Activated CD8-positive, alpha-beta memory T cell treated with anti-CD3 and anti-CD28 coated beads, Interleukin-2, amount 10 ng/mL, durations not matched to agents 7 days and 5 days (primary cell): ENCODE measurements at regions not wholly inside any gene's neighbourhood (a gene's known extent, or its start where the extent isn't known, plus 50 kb on each side); places are given as distances from the start of the nearest gene placed in this dataset.
"Not testable (repeated sequence)": the region's sequence is repeated elsewhere in the genome, so short reads cannot be mapped to it uniquely, and the experiment has no call there.

Experiments
- ATAC-seq: fragments of 150-1000 bp; cut with Tn5 transposase; one replicate; pipeline ENCODE4 v1.10.0; 2021; ENCODE audit warnings: moderate library complexity
- CTCF ChIA-PET: fragments of 350-600 bp; sonication (Branson Sonifier 250); formaldehyde crosslinking; loops from one replicate; lab custom pipeline; 2021; ENCODE audit warnings: antibody characterized with exemption; lab: Charles Lee
- DNase-seq: peaks from one replicate; pipeline ENCODE4 v3.0.0-alpha.2; 2020
- H3K27ac Mint-ChIP-seq: one replicate; pipeline ENCODE4 v1.8.0; 2021; ENCODE audit warnings: mild to moderate bottlenecking, mixed read lengths
- H3K27me3 Mint-ChIP-seq: one replicate; pipeline ENCODE4 v1.8.0; 2021; ENCODE audit warnings: mixed read lengths
- H3K36me3 Mint-ChIP-seq: one replicate; pipeline ENCODE4 v1.8.0; 2021; ENCODE audit warnings: mild to moderate bottlenecking, mixed read lengths
- H3K4me1 Mint-ChIP-seq: one replicate; pipeline ENCODE4 v1.8.0; 2021; ENCODE audit warnings: mixed read lengths
- H3K4me3 Mint-ChIP-seq: one replicate; pipeline ENCODE4 v1.8.0; 2021; ENCODE audit warnings: mild to moderate bottlenecking, moderate library complexity, mixed read lengths
- H3K9me3 Mint-ChIP-seq: one replicate; pipeline ENCODE4 v1.8.0; 2022; ENCODE audit warnings: low read depth, mixed read lengths

DNA sequence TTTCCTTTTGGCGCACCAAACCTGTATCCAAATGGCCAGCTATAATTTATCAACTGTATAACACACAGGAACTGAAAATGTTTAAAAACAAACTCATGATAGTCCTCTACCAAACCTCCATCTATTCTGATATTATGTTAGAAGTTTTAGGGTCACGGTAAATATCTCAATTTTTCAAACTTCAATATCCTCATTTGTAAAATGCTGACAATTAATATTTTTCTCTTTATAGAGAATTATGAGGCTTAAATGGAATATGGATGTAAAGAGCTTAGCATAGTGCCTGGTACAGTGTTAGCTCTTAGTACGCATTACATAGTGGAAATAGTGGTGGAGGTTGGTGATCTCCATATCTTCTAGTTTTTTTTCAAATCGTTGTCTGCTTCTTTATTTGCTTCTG, 917.6 kb downstream of the TLE4 start:
- H3K36me3 Mint-ChIP-seq = no peaks in the 10 kb centered on the region
- DNase-seq (no peak), ATAC-seq (no peak)
- peaks cover 3% of the 10 kb centered on the region for H3K9me3 Mint-ChIP-seq
- no peaks in the 10 kb centered on the region for H3K27me3 Mint-ChIP-seq
- CTCF ChIA-PET = no interaction called here
- H3K4me3 Mint-ChIP-seq = no peak overlapping the region
- no peak overlapping the region for H3K27ac Mint-ChIP-seq
- no peaks in the 10 kb centered on the region for H3K4me1 Mint-ChIP-seq

DNA sequence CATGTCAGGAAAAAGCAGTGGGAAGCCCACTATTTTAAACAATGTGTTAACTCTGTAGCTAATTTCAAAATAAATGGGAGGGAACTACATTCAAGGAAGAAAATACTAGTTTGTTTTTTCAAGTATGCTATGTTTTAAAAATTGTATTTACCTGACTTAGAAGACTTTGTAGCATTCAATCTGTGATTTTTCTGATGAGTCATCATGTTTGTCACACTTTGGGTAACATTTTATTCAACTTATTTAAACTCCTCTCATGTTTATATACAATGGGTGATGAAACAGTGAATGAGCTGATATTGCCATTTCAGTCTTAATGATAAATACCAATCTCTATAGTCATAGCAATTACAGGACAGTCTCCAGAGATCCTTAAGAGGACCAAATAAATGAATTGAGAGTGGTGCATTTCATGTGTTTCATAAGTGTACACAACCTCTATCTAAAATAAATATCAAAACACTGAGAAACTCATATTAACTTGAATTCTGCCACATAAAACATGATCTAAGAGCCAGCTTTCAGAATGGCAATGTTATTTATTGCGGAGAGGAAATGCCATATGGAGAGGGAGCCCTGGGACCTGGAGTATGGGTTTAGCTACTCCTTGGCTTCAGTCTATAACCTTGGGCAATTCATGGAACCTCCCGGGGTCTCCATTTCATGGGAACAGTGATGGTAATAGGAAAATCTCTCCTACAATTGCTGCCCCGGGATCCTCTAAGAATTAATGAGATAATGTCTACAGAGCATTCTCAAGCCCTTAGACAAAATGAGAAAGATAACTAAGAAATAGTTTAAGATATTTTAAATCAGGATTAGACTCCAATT, 913.9 kb downstream of the TLE4 start:
- no peak overlapping the region for H3K27ac Mint-ChIP-seq
- CTCF ChIA-PET = no interaction called here
- H3K4me1 Mint-ChIP-seq = no peaks in the 10 kb centered on the region
- H3K9me3 Mint-ChIP-seq = peaks cover 6% of the 10 kb centered on the region
- DNase-seq (no peak), ATAC-seq (no peak)
- no peak overlapping the region for H3K4me3 Mint-ChIP-seq
- H3K27me3 Mint-ChIP-seq = no peaks in the 10 kb centered on the region
- no peaks in the 10 kb centered on the region for H3K36me3 Mint-ChIP-seq

DNA sequence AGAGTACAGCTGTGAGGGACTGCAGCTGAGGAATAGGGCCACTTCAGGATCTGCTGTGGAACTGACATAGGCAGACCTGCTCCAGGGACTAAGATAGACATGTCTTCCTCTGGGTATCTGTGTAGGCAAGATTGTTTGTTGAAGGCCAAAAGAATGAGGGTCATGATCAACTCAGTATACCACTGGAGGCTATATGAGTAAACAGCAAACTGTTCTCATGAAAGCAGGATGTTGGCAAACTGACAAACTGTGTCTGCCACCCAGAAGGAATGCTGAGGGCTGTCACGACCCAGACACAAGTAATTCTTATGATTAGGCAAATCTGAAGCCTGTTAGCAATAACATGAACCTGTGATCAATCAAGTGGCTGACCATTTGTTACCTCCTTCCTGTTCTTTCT, 910.5 kb downstream of the TLE4 start:
- H3K4me1 Mint-ChIP-seq, H3K9me3 Mint-ChIP-seq, H3K27ac Mint-ChIP-seq, ATAC-seq, H3K4me3 Mint-ChIP-seq, DNase-seq, H3K27me3 Mint-ChIP-seq, H3K36me3 Mint-ChIP-seq, CTCF ChIA-PET: not testable (repeated sequence)

DNA sequence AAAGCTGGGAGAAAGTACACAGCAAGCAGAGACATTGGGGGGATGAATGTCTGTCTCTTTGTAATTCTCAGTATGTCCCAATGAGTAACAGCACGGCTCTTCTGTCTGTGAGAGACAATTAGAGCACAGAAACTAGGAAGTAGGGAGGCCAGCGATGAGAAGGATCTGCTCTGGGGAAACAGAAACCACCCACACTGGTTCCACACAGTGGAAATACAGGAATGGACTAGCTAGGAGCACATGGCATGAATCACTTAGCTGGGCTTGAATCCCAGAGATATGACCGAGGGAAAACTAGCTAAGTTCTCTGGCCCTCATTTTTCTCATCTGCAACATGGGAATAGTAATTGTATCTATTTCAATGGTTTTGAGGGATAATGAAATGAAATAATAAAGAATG, 895.9 kb downstream of the TLE4 start:
- Mint-ChIP-seq H3K27ac (no peak overlapping the region), H3K36me3 (no peaks in the 10 kb centered on the region), H3K27me3 (no peaks in the 10 kb centered on the region), H3K4me1 (no peaks in the 10 kb centered on the region), H3K9me3 (peaks cover 2% of the 10 kb centered on the region), H3K4me3 (no peak overlapping the region)
- CTCF ChIA-PET = no interaction called here
- DNase-seq (no peak), ATAC-seq (no peak)

DNA sequence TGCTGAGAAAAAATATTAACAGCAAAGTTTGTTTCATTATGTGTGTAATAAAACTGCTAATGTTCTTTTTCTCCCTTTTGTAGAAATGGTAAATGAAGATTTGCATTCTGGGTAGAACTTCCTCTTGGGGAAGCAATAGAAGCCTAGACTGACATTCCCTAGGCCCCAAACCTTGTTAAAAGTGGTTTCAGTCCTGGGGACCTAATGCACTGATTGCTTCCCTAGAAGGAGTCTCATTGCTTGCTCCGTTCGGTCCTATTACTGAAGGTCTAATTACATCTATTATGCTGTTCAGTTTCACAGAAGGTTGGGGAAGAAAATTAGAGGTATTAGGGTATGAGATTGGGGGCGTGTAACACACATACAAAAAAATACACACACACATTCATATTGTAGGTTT, 893.8 kb downstream of the TLE4 start:
- no peaks in the 10 kb centered on the region for H3K27me3 Mint-ChIP-seq
- H3K9me3 Mint-ChIP-seq = no peaks in the 10 kb centered on the region
- no peaks in the 10 kb centered on the region for H3K36me3 Mint-ChIP-seq
- no peak overlapping the region for H3K4me3 Mint-ChIP-seq
- no peaks in the 10 kb centered on the region for H3K4me1 Mint-ChIP-seq
- ATAC-seq (no peak), DNase-seq (no peak)
- CTCF ChIA-PET = no interaction called here
- H3K27ac Mint-ChIP-seq = no peak overlapping the region

DNA sequence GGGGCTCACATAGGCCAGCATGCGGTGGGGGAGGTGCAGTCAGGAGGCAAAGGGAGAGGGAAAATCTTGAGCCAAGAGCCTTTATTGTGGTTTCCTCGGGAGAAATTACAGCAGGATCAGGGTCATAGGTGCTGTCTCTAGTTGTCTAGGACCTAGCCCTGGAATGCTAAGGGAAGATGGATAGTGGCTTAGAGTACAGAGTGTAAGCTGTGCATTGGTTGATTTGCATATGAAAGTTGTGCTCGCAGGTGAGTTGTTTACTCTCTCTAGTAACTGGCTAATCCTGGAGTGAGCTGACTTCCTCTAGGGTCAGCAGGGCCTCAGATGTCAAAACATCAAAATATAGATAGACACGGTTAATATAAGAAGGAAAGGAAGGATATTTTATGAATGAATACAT, 877.7 kb downstream of the TLE4 start:
- Mint-ChIP-seq H3K27ac (no peak overlapping the region), H3K9me3 (peaks cover 10% of the 10 kb centered on the region), H3K36me3 (no peaks in the 10 kb centered on the region), H3K4me3 (no peak overlapping the region), H3K4me1 (no peaks in the 10 kb centered on the region), H3K27me3 (no peaks in the 10 kb centered on the region)
- DNase-seq (no peak), ATAC-seq (no peak)
- CTCF ChIA-PET = no interaction called here

DNA sequence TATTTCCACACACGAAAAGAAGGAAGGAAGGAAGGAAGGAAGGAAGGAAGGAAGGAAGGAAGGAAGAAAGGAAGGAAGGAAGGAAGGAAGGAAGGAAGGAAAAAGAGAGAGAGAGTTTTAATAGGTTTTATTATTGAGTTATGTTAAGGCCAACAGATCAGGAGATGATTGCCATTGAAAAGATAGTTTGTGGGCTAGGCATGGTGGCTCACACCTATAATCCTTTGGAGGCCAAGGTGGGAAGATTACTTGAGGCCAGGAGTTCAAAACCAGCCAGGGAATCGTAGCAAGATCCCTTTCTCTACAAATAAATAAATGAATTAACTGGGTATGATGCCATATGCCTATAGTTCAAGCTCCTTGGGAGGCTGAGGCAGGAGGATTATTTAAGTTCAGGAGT, 877.2 kb downstream of the TLE4 start:
- no peaks in the 10 kb centered on the region for H3K4me1 Mint-ChIP-seq
- no peak overlapping the region for H3K27ac Mint-ChIP-seq
- DNase-seq (no peak), ATAC-seq (no peak)
- CTCF ChIA-PET = no interaction called here
- no peak overlapping the region for H3K4me3 Mint-ChIP-seq
- H3K36me3 Mint-ChIP-seq = no peaks in the 10 kb centered on the region
- no peaks in the 10 kb centered on the region for H3K27me3 Mint-ChIP-seq
- H3K9me3 Mint-ChIP-seq = peaks cover 8% of the 10 kb centered on the region

DNA sequence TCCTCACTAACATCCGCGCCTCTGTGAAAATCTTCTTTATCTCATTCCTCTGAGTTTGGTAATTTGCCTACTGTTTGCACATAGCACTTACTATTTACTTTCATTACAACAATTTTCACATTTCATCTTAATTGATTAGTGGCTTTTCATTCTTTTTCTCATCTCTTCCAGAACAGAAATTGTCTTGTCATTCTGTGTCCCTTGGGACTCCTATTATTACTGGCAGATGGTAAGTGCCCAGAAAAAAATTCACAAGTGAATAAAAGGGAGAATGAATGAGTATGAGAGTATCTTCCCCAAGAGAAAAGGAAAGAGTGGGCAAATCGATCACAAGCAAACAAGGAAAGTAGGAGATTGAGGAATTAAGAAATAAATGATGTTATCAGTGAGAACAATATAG, 876.1 kb downstream of the TLE4 start:
- CTCF ChIA-PET = no interaction called here
- ATAC-seq (no peak), DNase-seq (no peak)
- Mint-ChIP-seq H3K36me3 (no peaks in the 10 kb centered on the region), H3K4me1 (no peaks in the 10 kb centered on the region), H3K4me3 (no peak overlapping the region), H3K9me3 (peaks cover 8% of the 10 kb centered on the region), H3K27ac (no peak overlapping the region), H3K27me3 (no peaks in the 10 kb centered on the region)

DNA sequence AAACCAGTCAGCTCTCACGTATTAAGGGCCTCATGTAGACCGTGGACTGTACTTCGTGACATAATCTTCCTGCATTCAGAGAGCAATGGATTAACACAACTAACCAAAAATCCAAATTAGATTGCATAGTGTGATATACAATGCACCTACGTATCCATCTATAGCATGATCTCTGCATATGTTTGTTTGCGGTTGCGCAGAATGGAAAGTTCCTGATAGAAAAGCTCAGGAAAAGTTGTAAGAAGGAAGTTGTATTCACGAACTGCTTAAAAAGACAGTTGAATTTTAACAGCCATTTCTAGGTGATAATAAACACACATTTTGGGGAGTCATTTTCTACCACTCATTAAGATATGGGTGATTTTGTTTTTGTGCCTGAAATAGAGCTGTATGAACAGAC, 869.0 kb downstream of the TLE4 start:
- Mint-ChIP-seq H3K9me3 (peaks cover 4% of the 10 kb centered on the region), H3K27ac (no peak overlapping the region), H3K4me1 (no peaks in the 10 kb centered on the region), H3K4me3 (no peak overlapping the region), H3K27me3 (no peaks in the 10 kb centered on the region), H3K36me3 (no peaks in the 10 kb centered on the region)
- ATAC-seq = no peak
- CTCF ChIA-PET = no interaction called here
- no peak for DNase-seq

DNA sequence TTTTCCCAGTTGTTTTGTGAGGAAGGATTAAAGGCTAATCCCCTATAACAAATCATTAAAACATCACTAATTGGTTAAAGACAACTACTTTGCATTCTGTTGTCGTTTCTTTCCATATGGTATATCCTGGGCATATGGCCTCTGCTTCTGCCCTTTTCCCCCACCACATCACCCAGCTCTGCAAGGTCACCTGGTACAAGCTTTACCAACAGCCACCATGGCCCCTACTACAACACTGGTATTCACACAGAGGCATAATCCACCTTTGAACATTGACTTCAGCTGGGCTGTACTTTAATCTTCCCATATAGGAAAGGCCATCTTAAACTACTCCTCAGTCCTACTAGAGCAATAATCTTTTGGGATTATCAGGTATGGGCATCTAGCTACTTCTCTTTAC, 866.1 kb downstream of the TLE4 start:
- peaks cover 5% of the 10 kb centered on the region for H3K9me3 Mint-ChIP-seq
- H3K27me3 Mint-ChIP-seq = no peaks in the 10 kb centered on the region
- no peaks in the 10 kb centered on the region for H3K4me1 Mint-ChIP-seq
- no peaks in the 10 kb centered on the region for H3K36me3 Mint-ChIP-seq
- no peak for DNase-seq
- H3K4me3 Mint-ChIP-seq = no peak overlapping the region
- H3K27ac Mint-ChIP-seq = no peak overlapping the region
- no peak for ATAC-seq
- CTCF ChIA-PET = no interaction called here

DNA sequence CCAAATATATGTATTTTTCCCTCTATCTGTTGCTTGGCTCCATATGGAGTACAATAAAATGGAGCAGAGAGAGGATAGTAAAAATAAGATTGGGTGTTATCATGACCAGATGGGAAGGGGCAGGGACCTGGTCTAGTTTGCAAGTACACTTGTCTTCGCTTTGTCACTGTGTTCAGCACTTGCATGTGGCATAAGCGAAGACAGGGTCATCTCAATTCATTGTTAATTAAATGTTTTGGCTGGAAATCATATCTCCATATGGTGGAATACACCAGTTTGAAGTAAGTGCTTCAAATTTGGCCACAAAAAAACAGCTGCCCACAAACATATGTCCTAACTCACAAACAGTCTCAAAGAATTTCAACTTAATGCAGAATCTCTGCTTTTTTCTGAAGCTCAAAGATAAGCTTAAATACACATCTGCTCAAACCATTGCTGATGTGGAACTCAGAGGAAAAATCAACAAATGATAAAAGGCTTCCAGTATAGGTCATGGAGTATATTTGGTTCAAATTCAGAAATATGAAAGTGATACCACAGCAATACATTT, 865.4 kb downstream of the TLE4 start:
- no peaks in the 10 kb centered on the region for H3K36me3 Mint-ChIP-seq
- H3K27me3 Mint-ChIP-seq = no peaks in the 10 kb centered on the region
- ATAC-seq (no peak), DNase-seq (no peak)
- peaks cover 8% of the 10 kb centered on the region for H3K9me3 Mint-ChIP-seq
- no peak overlapping the region for H3K4me3 Mint-ChIP-seq
- CTCF ChIA-PET = no interaction called here
- H3K27ac Mint-ChIP-seq = no peak overlapping the region
- no peaks in the 10 kb centered on the region for H3K4me1 Mint-ChIP-seq

DNA sequence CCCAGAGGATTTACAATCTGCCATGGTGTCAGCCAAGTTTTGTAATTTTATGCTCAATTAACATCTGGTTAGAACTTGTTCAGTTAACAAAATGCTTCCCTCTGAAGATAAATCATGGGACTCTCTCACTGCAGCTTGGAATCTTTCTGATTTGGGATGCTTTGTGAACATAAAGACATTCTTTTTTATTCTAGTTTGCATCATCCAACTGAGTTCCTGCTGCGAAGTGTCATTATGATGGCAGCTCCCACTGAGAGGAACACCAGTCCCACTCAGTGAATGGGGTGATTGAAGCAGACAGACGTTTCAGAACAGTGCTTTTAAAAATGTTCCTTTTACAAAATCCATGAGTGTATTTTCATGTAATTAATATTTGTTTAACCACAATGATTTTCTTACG, 863.8 kb downstream of the TLE4 start:
- Mint-ChIP-seq H3K27me3 (no peaks in the 10 kb centered on the region), H3K9me3 (peaks cover 8% of the 10 kb centered on the region), H3K36me3 (no peaks in the 10 kb centered on the region), H3K4me3 (no peak overlapping the region), H3K27ac (no peak overlapping the region), H3K4me1 (no peaks in the 10 kb centered on the region)
- ATAC-seq = no peak
- no peak for DNase-seq
- CTCF ChIA-PET = no interaction called here

DNA sequence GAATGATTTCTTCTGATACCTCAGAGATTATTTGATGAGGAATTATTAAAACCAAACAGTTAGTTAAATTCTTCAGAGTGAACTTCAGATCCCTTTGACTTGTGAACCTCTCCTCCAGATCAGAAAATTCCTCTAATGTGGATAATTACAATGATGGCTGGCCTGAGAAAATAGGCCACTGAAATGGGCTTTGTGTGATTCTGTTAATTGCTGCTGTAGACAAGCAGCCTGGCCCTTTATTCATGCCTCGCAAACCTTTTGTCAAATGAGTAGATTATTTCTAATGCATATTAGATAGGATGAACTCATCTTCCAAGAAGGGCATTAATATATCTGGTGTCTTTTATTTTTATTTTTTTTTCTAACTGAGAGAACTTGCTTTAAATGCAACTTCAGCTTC, 855.2 kb downstream of the TLE4 start:
- H3K4me3 Mint-ChIP-seq = no peak overlapping the region
- H3K36me3 Mint-ChIP-seq = no peaks in the 10 kb centered on the region
- H3K27ac Mint-ChIP-seq = no peak overlapping the region
- ATAC-seq = no peak
- H3K4me1 Mint-ChIP-seq = no peaks in the 10 kb centered on the region
- H3K9me3 Mint-ChIP-seq = no peaks in the 10 kb centered on the region
- CTCF ChIA-PET = no interaction called here
- H3K27me3 Mint-ChIP-seq = no peaks in the 10 kb centered on the region
- DNase-seq = no peak

DNA sequence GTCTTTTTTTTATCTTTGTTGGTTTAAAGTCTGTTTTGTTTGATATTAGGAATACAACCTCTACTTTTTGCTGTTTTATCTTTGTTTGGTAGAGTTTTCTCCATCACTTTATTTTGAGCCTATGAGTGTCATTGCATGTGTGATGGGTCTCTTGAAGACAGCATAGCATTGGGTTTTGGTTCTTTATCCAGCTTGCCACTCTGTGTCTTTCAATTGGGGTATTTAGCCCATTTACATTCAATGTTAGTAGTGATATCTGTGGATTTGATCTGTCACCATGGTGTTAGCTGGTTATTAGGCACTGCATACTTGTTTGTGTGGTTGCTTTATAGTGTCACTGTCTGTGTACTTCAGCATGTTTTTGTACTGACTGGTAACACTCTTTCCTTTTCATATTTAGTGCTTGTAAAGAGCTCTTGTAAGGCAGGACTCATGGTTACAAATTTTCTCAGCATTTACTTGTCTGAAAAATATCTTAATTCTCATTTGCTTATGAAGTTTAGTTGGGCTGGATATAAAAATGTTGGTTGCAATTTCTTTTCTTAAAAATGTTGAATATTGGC, 845.5 kb downstream of the TLE4 start:
- CTCF ChIA-PET = no interaction called here
- Mint-ChIP-seq H3K27me3 (no peaks in the 10 kb centered on the region), H3K9me3 (peaks cover 14% of the 10 kb centered on the region), H3K4me3 (no peak overlapping the region), H3K27ac (no peak overlapping the region), H3K4me1 (no peaks in the 10 kb centered on the region), H3K36me3 (no peaks in the 10 kb centered on the region)
- DNase-seq (no peak), ATAC-seq (no peak)
